Epithelial cell of esophagus (primary cell): ENCODE measurements at regions not wholly inside any gene's neighbourhood (a gene's known extent, or its start where the extent isn't known, plus 50 kb on each side); places are given as distances from the start of the nearest gene placed in this dataset.

Experiments
- DNase-seq: peaks from one replicate; pipeline ENCODE4 v3.0.0; 2010; ENCODE audit warnings: low read depth
- H3K4me3 ChIP-seq: 2 replicates; pipeline ENCODE4 v1.5.1; 2011; ENCODE audit warnings: mild to moderate bottlenecking, low read length, control low read depth
- TF ChIP-seq, protein P1 (sequence below): IDR thresholded peaks from 2 replicates; pipeline ENCODE4 v1.5.1; 2011; ENCODE audit warnings: low read depth, mild to moderate bottlenecking, low read length, control low read depth, inconsistent platforms; ENCODE audit not compliant: insufficient read depth; ENCODE audit errors: missing control alignments

DNA sequence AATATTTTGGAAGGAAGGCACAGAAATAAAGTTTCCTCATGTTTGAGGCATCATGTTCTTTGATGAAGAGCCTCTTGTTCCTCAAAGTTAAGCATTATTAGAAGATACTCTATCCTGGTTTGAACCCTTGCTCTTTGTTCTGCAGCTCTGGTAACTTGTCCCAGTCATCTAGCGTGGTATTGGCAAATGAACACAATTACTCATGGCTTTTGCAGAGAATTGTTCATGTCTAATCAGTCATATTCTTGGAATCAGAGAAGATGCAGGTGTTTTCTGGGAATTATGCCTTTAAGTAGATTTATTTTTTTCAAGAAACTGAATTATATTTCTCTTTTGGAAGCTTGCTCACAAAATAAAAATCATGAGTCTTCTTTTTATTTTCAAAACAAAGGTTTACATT is 52.9 kb upstream of the HPGDS start:
- H3K4me3 ChIP-seq, result no peak overlapping the region
- peak; percentile 54 for DNase-seq
- TF ChIP-seq, protein P1, sequence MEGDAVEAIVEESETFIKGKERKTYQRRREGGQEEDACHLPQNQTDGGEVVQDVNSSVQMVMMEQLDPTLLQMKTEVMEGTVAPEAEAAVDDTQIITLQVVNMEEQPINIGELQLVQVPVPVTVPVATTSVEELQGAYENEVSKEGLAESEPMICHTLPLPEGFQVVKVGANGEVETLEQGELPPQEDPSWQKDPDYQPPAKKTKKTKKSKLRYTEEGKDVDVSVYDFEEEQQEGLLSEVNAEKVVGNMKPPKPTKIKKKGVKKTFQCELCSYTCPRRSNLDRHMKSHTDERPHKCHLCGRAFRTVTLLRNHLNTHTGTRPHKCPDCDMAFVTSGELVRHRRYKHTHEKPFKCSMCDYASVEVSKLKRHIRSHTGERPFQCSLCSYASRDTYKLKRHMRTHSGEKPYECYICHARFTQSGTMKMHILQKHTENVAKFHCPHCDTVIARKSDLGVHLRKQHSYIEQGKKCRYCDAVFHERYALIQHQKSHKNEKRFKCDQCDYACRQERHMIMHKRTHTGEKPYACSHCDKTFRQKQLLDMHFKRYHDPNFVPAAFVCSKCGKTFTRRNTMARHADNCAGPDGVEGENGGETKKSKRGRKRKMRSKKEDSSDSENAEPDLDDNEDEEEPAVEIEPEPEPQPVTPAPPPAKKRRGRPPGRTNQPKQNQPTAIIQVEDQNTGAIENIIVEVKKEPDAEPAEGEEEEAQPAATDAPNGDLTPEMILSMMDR, result no peak

DNA sequence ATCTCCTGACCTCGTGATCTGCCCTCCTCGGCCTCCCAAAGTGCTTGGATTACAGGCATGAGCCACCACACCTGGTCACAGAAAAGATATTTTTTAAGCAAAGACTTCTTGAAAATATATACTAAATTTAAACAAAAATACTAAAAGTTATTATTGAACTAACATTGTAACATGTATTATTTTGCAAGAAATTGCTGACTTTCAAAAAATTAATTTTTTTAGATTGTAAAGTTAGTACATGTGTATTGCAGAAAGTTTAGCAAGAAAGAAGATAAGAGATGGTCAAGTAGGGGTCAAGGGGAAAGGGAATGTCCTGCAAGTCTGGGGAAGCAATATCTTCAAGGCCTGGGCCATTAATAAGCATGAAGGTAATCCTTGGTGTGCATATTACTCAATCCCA is 54.3 kb upstream of the HPGDS start:
- TF ChIP-seq, protein P1, result no peak
- no peak for DNase-seq
- H3K4me3 ChIP-seq, result no peak overlapping the region

DNA sequence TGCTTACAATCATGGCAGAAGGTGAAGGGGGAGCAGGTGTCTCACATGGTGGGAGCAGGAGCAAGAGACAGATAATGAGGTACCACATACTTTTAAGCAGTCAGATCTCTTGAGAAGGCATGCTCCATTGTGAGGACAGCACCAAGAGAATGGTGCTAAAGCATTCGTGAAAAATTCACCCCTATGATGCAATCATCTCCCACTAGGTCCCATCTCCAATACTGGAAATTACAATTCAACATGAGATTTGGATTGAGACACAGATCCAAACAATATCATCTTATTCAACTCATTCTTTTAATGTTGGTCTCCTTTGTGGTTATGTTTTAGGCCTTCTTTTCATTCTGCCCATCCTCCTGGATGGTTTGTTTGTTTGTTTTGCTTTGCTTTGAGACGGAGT is 54.1 kb upstream of the PDLIM5 start:
- TF ChIP-seq, protein P1, result no peak
- H3K4me3 ChIP-seq, result no peak overlapping the region
- no peak for DNase-seq

- no peak overlapping the region for H3K4me3 ChIP-seq
- TF ChIP-seq, protein P1, result no peak
- DNase-seq, result no peak
Observed at GRCh38 chr4:94399277-94399676, 52.5 kb upstream of the PDLIM5 start.

DNA sequence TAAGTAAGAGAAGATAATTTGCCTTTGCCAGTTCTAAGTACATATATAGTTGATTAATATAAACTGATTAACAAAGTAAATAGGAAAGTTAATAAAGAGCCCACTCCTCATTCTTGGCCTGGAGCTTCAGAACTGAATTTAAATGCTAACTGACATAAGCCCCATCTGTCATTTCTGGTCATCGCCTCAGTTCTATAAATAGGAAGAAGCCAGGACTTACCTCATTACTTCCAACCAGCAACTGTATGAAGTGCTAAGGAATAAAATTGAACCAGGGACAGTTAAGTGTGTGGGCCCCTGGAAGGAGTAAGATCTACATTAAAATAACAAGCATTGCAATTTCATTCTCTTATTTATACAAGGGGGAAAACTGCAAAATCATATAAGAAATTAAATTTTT is 52.0 kb upstream of the PDLIM5 start:
- H3K4me3 ChIP-seq, result no peak overlapping the region
- no peak for DNase-seq
- TF ChIP-seq, protein P1, result no peak

GRCh38 chr4:94400191-94400590 is 51.6 kb upstream of the PDLIM5 start:
- TF ChIP-seq, protein P1, result no peak
- H3K4me3 ChIP-seq, result no peak overlapping the region
- no peak for DNase-seq
